ENCODE measurements at regions not wholly inside any gene's neighbourhood (a gene's known extent, or its start where the extent isn't known, plus 50 kb on each side); places are given as distances from the start of the nearest gene placed in this dataset.

- no peak overlapping the region for H3K4me3 ChIP-seq (ENCODE audit: low read depth, poor library complexity, severe bottlenecking)
- TF ChIP-seq CTCF (IDR thresholded peaks at IDR 0.05) (no peak), POLR2A (IDR thresholded peaks at IDR 0.05) (no peak)
- DNase-seq (ENCODE audit: low spot score in 2 of 2) = peak in 1 of 2 donors; percentile 84
- 81 to 84% methylated on average over 21 to 29 of the region's 29 CpGs for WGBS, 2 donors
- intact Hi-C loops (cut with DNase I; ENCODE audit: low total_unique reads) = no loop called here
Observed at GRCh38 chr11:69378303-69379141, 84.6 kb downstream of the MYEOV start.

- TF ChIP-seq POLR2A (IDR thresholded peaks at IDR 0.05) (no peak), CTCF (IDR thresholded peaks at IDR 0.05) (no peak)
- DNase-seq (ENCODE audit: low spot score in 2 of 2) = peak in 1 of 2 donors; percentile 68
- WGBS, 2 donors = 81% methylated on average over 16 to 20 of the region's 20 CpGs
- intact Hi-C loops (cut with DNase I; ENCODE audit: low total_unique reads) = no loop called here
- no peak overlapping the region for H3K4me3 ChIP-seq (ENCODE audit: low read depth, poor library complexity, severe bottlenecking)
Observed at GRCh38 chr11:69380451-69380901, 86.5 kb downstream of the MYEOV start.

- no peak for TF ChIP-seq CTCF (IDR thresholded peaks at IDR 0.05)
- TF ChIP-seq POLR2A (IDR thresholded peaks at IDR 0.05) = no peak
- WGBS, 2 donors = 87 to 96% methylated on average over 5 to 7 of the region's 10 CpGs
- intact Hi-C loops (cut with DNase I; ENCODE audit: low total_unique reads) = no loop called here
- H3K4me3 ChIP-seq (ENCODE audit: low read depth, poor library complexity, severe bottlenecking) = no peak overlapping the region
- DNase-seq (ENCODE audit: low spot score in 2 of 2) = peak in 1 of 2 donors; percentile 82
Observed at GRCh38 chr11:69380921-69381581, 87.1 kb downstream of the MYEOV start.

GRCh38 chr11:69381681-69382130, 87.8 kb downstream of the MYEOV start:
- intact Hi-C loops (cut with DNase I; ENCODE audit: low total_unique reads) = no loop called here
- H3K4me3 ChIP-seq (ENCODE audit: low read depth, poor library complexity, severe bottlenecking) = no peak overlapping the region
- TF ChIP-seq POLR2A (IDR thresholded peaks at IDR 0.05) = no peak
- no peak for TF ChIP-seq CTCF (IDR thresholded peaks at IDR 0.05)
- no peak for DNase-seq (ENCODE audit: low spot score in 2 of 2)
- 84 to 88% methylated on average over 17 of the region's 17 CpGs for WGBS, 2 donors

GRCh38 chr11:69382131-69383128, 88.5 kb downstream of the MYEOV start:
- no peak overlapping the region for H3K4me3 ChIP-seq (ENCODE audit: low read depth, poor library complexity, severe bottlenecking)
- no peak for TF ChIP-seq CTCF (IDR thresholded peaks at IDR 0.05)
- no peak for TF ChIP-seq POLR2A (IDR thresholded peaks at IDR 0.05)
- DNase-seq (ENCODE audit: low spot score in 2 of 2) = peak in 1 of 2 donors; percentile 86
- intact Hi-C loops (cut with DNase I; ENCODE audit: low total_unique reads) = no loop called here
- 71 to 76% methylated on average over 27 of the region's 27 CpGs for WGBS, 2 donors

Measured in lower leg skin (tissue), 4 donors.